Vagina (tissue), 2 donors: ENCODE measurements at regions not wholly inside any gene's neighbourhood (a gene's known extent, or its start where the extent isn't known, plus 50 kb on each side); places are given as distances from the start of the nearest gene placed in this dataset.

Source experiments
- DNase-seq, 2 donors: peaks; one replicate each; pipeline ENCODE4 v3.0.0-alpha.2; 2017; ENCODE audit errors: extremely low spot score in 2 of 2
- H3K27ac ChIP-seq: fragments of 200-600 bp; sonication (generic); one replicate; pipeline ENCODE4 v1.5.1; 2019
- H3K27me3 ChIP-seq: fragments of 200-600 bp; sonication (generic); one replicate; pipeline ENCODE4 v1.5.1; 2019
- H3K36me3 ChIP-seq, 2 donors: fragments of 200-600 bp; sonication (generic); one replicate each; pipeline ENCODE4 v1.5.1; 2017 to 2019
- H3K4me1 ChIP-seq: fragments of 200-600 bp; sonication (generic); one replicate; pipeline ENCODE4 v1.5.1; 2019
- H3K4me3 ChIP-seq, 2 donors: fragments of 200-600 bp; sonication (generic); 1 replicate in 1 of 2; 2 replicates in 1 of 2; pipeline ENCODE4 v1.5.1; 2016 to 2019
- H3K9me3 ChIP-seq: fragments of 200-600 bp; sonication (generic); one replicate; pipeline ENCODE4 v1.5.1; 2019
- CTCF ChIP-seq, 3 experiments: fragments of 450-650 bp in 2 of 3; fragments of 200-600 bp in 1 of 3; sonication (generic) in 1 of 3; IDR thresholded peaks; one replicate each; pipeline ENCODE4 v1.5.1; 2017 to 2019; ENCODE audit warnings: antibody characterized with exemption in 3 of 3, mild to moderate bottlenecking in 2 of 3, moderate library complexity in 2 of 3
- POLR2A ChIP-seq, 2 donors: fragments of 450-650 bp; IDR thresholded peaks; one replicate each; pipeline ENCODE4 v1.6.1; 2017; ENCODE audit warnings: antibody characterized with exemption in 2 of 2, mild to moderate bottlenecking in 2 of 2, moderate library complexity in 2 of 2
- POLR2AphosphoS5 ChIP-seq, 2 donors: sonication (generic); formaldehyde crosslinking; IDR thresholded peaks; one replicate each; pipeline ENCODE4 v1.9.0; 2017; ENCODE audit warnings: antibody characterized with exemption in 2 of 2, mild to moderate bottlenecking in 2 of 2, low read depth in 1 of 2; ENCODE audit not compliant: insufficient read depth in 1 of 2
- intact Hi-C: fragments of 100-400 bp; cut with DNase I; formaldehyde crosslinking; loops from one replicate; pipeline ENCODE4 v1.15.1; 2023

- no peaks in the 10 kb centered on the region for H3K36me3 ChIP-seq
- no peaks in the 10 kb centered on the region for H3K4me1 ChIP-seq
- no peaks in the 10 kb centered on the region for H3K27me3 ChIP-seq
- no peak overlapping the region for H3K27ac ChIP-seq
- peaks cover 11% of the 10 kb centered on the region for H3K9me3 ChIP-seq
- TF ChIP-seq POLR2AphosphoS5 (IDR thresholded peaks at IDR 0.05; ENCODE audit: insufficient read depth in 1 of 2, low read depth in 1 of 2) (no peak), CTCF (IDR thresholded peaks at IDR 0.05) (no peak), POLR2A (IDR thresholded peaks at IDR 0.05) (no peak)
- H3K4me3 ChIP-seq = no peak overlapping the region
- intact Hi-C loops = no loop called here
- DNase-seq = peak; percentile 4 to 20
Measured at GRCh38 chr3:43169987-43170386, 64.1 kb upstream of the POMGNT2 start.

- no peak for DNase-seq
Measured at GRCh38 chr3:43166406-43166805, 60.5 kb upstream of the POMGNT2 start.

GRCh38 chr3:43165786-43166185 is 59.9 kb upstream of the POMGNT2 start:
- TF ChIP-seq POLR2AphosphoS5 (IDR thresholded peaks at IDR 0.05; ENCODE audit: insufficient read depth in 1 of 2, low read depth in 1 of 2) (no peak), CTCF (IDR thresholded peaks at IDR 0.05) (no peak), POLR2A (IDR thresholded peaks at IDR 0.05) (no peak)
- intact Hi-C loops = no loop called here
- DNase-seq = peak in 1 of 2 donors; percentile 22
- H3K27me3 ChIP-seq = no peaks in the 10 kb centered on the region
- H3K4me1 ChIP-seq = peaks cover 6% of the 10 kb centered on the region
- no peak overlapping the region for H3K4me3 ChIP-seq
- no peak overlapping the region for H3K27ac ChIP-seq
- no peaks in the 10 kb centered on the region for H3K36me3 ChIP-seq
- H3K9me3 ChIP-seq = no peaks in the 10 kb centered on the region

More at GRCh38 chr3:43166406-43166805, 60.5 kb upstream of the POMGNT2 start:
- no peaks in the 10 kb centered on the region for H3K27me3 ChIP-seq
- H3K9me3 ChIP-seq = no peaks in the 10 kb centered on the region
- no peaks in the 10 kb centered on the region for H3K36me3 ChIP-seq
- peaks cover 6% of the 10 kb centered on the region for H3K4me1 ChIP-seq
- H3K27ac ChIP-seq = no peak overlapping the region
- intact Hi-C loops = no loop called here
- no peak for TF ChIP-seq POLR2AphosphoS5 (IDR thresholded peaks at IDR 0.05; ENCODE audit: insufficient read depth in 1 of 2, low read depth in 1 of 2)
- TF ChIP-seq CTCF (IDR thresholded peaks at IDR 0.05) = no peak
- no peak for TF ChIP-seq POLR2A (IDR thresholded peaks at IDR 0.05)
- H3K4me3 ChIP-seq = no peak overlapping the region

GRCh38 chr3:43163895-43164493 is 58.1 kb upstream of the POMGNT2 start:
- TF ChIP-seq POLR2A (IDR thresholded peaks at IDR 0.05) = no peak
- TF ChIP-seq POLR2AphosphoS5 (IDR thresholded peaks at IDR 0.05; ENCODE audit: insufficient read depth in 1 of 2, low read depth in 1 of 2) = no peak
- no peak for TF ChIP-seq CTCF (IDR thresholded peaks at IDR 0.05)
- H3K9me3 ChIP-seq = no peaks in the 10 kb centered on the region
- H3K4me1 ChIP-seq = peaks cover 6% of the 10 kb centered on the region
- H3K4me3 ChIP-seq = no peak overlapping the region
- H3K27me3 ChIP-seq = no peaks in the 10 kb centered on the region
- no peak for DNase-seq
- H3K27ac ChIP-seq = no peak overlapping the region
- no peaks in the 10 kb centered on the region for H3K36me3 ChIP-seq
- intact Hi-C loops = no loop called here

- peak in 2 of 3 experiments; percentile 40 to 49 for TF ChIP-seq CTCF (IDR thresholded peaks at IDR 0.05)
- no peak for TF ChIP-seq POLR2A (IDR thresholded peaks at IDR 0.05)
- H3K4me1 ChIP-seq = peaks cover 6% of the 10 kb centered on the region
- H3K27ac ChIP-seq = no peak overlapping the region
- intact Hi-C loops = no loop called here
- H3K4me3 ChIP-seq = no peak overlapping the region
- H3K27me3 ChIP-seq = no peaks in the 10 kb centered on the region
- no peak for DNase-seq
- no peaks in the 10 kb centered on the region for H3K9me3 ChIP-seq
- no peaks in the 10 kb centered on the region for H3K36me3 ChIP-seq
Measured at GRCh38 chr3:43162230-43163084, 56.6 kb upstream of the POMGNT2 start.
